Central memory CD8-positive, alpha-beta T cell (primary cell): ENCODE measurements at regions not wholly inside any gene's neighbourhood (a gene's known extent, or its start where the extent isn't known, plus 50 kb on each side); places are given as distances from the start of the nearest gene placed in this dataset.

Experiments used
- ATAC-seq: fragments of 150-1000 bp; cut with Tn5 transposase; replicated peaks from 2 replicates; pipeline ENCODE4 v1.10.0; 2022; ENCODE audit warnings: mild to moderate bottlenecking, moderate FRiP score, moderate number of reproducible peaks; ENCODE audit not compliant: poor library complexity, severe bottlenecking; ENCODE audit errors: extremely low read depth
- DNase-seq, 2 donors: peaks; one replicate each; pipeline ENCODE4 v3.0.0; 2021; ENCODE audit warnings: low spot score in 2 of 2
- H3K27ac Mint-ChIP-seq: one replicate; pipeline ENCODE4 v1.8.0; 2022; ENCODE audit warnings: low read depth, mild to moderate bottlenecking, moderate library complexity, mixed read lengths
- H3K27me3 Mint-ChIP-seq: one replicate; pipeline ENCODE4 v1.8.0; 2022; ENCODE audit warnings: mixed read lengths
- H3K36me3 Mint-ChIP-seq: one replicate; pipeline ENCODE4 v1.8.0; 2022; ENCODE audit warnings: mild to moderate bottlenecking, moderate library complexity, mixed read lengths; ENCODE audit not compliant: insufficient read depth
- H3K4me1 Mint-ChIP-seq: one replicate; pipeline ENCODE4 v1.8.0; 2022; ENCODE audit warnings: mixed read lengths
- H3K4me3 Mint-ChIP-seq: one replicate; pipeline ENCODE4 v1.8.0; 2022; ENCODE audit warnings: mild to moderate bottlenecking, moderate library complexity, mixed read lengths
- H3K9me3 Mint-ChIP-seq: one replicate; pipeline ENCODE4 v1.8.0; 2022; ENCODE audit warnings: mixed read lengths

GRCh38 chr9:26326563-26326962 is 566.0 kb downstream of the CAAP1 start:
- Mint-ChIP-seq H3K4me1 (no peaks in the 10 kb centered on the region), H3K9me3 (peaks cover 17% of the 10 kb centered on the region), H3K36me3 (peaks cover 3% of the 10 kb centered on the region), H3K27me3 (no peaks in the 10 kb centered on the region), H3K4me3 (no peak overlapping the region), H3K27ac (no peak overlapping the region)
- ATAC-seq: no peak
- no peak for DNase-seq

- Mint-ChIP-seq H3K27me3 (no peaks in the 10 kb centered on the region), H3K4me1 (no peaks in the 10 kb centered on the region), H3K9me3 (peaks cover 18% of the 10 kb centered on the region), H3K27ac (no peak overlapping the region), H3K36me3 (no peaks in the 10 kb centered on the region), H3K4me3 (no peak overlapping the region)
- DNase-seq (no peak), ATAC-seq (no peak)
These were observed 567.2 kb downstream of the CAAP1 start for GRCh38 chr9:26325444-26325829.

- Mint-ChIP-seq H3K36me3 (no peaks in the 10 kb centered on the region), H3K27me3 (no peaks in the 10 kb centered on the region), H3K9me3 (peaks cover 18% of the 10 kb centered on the region), H3K4me3 (no peak overlapping the region), H3K4me1 (no peaks in the 10 kb centered on the region), H3K27ac (no peak overlapping the region)
- no peak for ATAC-seq
- no peak for DNase-seq
These were observed 567.7 kb downstream of the CAAP1 start for GRCh38 chr9:26324786-26325443.

GRCh38 chr9:26321935-26322334 is 570.7 kb downstream of the CAAP1 start:
- Mint-ChIP-seq H3K4me1 (no peaks in the 10 kb centered on the region), H3K27me3 (no peaks in the 10 kb centered on the region), H3K4me3 (no peak overlapping the region), H3K36me3 (no peaks in the 10 kb centered on the region), H3K27ac (no peak overlapping the region), H3K9me3 (peaks cover 24% of the 10 kb centered on the region)
- ATAC-seq: no peak
- no peak for DNase-seq

GRCh38 chr9:26319859-26320258 is 572.7 kb downstream of the CAAP1 start:
- no peaks in the 10 kb centered on the region for H3K4me1 Mint-ChIP-seq
- no peak overlapping the region for H3K27ac Mint-ChIP-seq
- no peaks in the 10 kb centered on the region for H3K36me3 Mint-ChIP-seq
- H3K9me3 Mint-ChIP-seq: peaks cover 26% of the 10 kb centered on the region
- H3K27me3 Mint-ChIP-seq: no peaks in the 10 kb centered on the region
- H3K4me3 Mint-ChIP-seq: no peak overlapping the region
- ATAC-seq: no peak
- no peak for DNase-seq

GRCh38 chr9:26313108-26313507 is 579.5 kb downstream of the CAAP1 start:
- ATAC-seq: no peak
- Mint-ChIP-seq H3K4me3 (no peak overlapping the region), H3K9me3 (peaks cover 18% of the 10 kb centered on the region), H3K27me3 (no peaks in the 10 kb centered on the region), H3K27ac (no peak overlapping the region), H3K4me1 (no peaks in the 10 kb centered on the region), H3K36me3 (no peaks in the 10 kb centered on the region)
- DNase-seq: no peak

GRCh38 chr9:26311463-26311995 is 581.1 kb downstream of the CAAP1 start:
- Mint-ChIP-seq H3K4me1 (no peaks in the 10 kb centered on the region), H3K36me3 (no peaks in the 10 kb centered on the region), H3K4me3 (no peak overlapping the region), H3K27ac (no peak overlapping the region), H3K9me3 (peaks cover 29% of the 10 kb centered on the region), H3K27me3 (no peaks in the 10 kb centered on the region)
- DNase-seq (no peak), ATAC-seq (no peak)

- no peak for ATAC-seq
- peaks cover 26% of the 10 kb centered on the region for H3K9me3 Mint-ChIP-seq
- DNase-seq: no peak
- no peaks in the 10 kb centered on the region for H3K27me3 Mint-ChIP-seq
- no peaks in the 10 kb centered on the region for H3K4me1 Mint-ChIP-seq
- H3K4me3 Mint-ChIP-seq: no peak overlapping the region
- H3K36me3 Mint-ChIP-seq: no peaks in the 10 kb centered on the region
- H3K27ac Mint-ChIP-seq: no peak overlapping the region
These were observed 582.3 kb downstream of the CAAP1 start for GRCh38 chr9:26310294-26310693.

GRCh38 chr9:26308328-26308727 is 584.3 kb downstream of the CAAP1 start:
- no peaks in the 10 kb centered on the region for H3K36me3 Mint-ChIP-seq
- H3K4me1 Mint-ChIP-seq: no peaks in the 10 kb centered on the region
- DNase-seq: no peak
- no peak overlapping the region for H3K27ac Mint-ChIP-seq
- peaks cover 24% of the 10 kb centered on the region for H3K9me3 Mint-ChIP-seq
- no peak for ATAC-seq
- H3K27me3 Mint-ChIP-seq: no peaks in the 10 kb centered on the region
- H3K4me3 Mint-ChIP-seq: no peak overlapping the region

- H3K27ac Mint-ChIP-seq: no peak overlapping the region
- H3K9me3 Mint-ChIP-seq: peaks cover 10% of the 10 kb centered on the region
- no peak overlapping the region for H3K4me3 Mint-ChIP-seq
- ATAC-seq: no peak
- H3K36me3 Mint-ChIP-seq: no peaks in the 10 kb centered on the region
- H3K27me3 Mint-ChIP-seq: no peaks in the 10 kb centered on the region
- H3K4me1 Mint-ChIP-seq: no peaks in the 10 kb centered on the region
- no peak for DNase-seq
These were observed 590.9 kb downstream of the CAAP1 start for GRCh38 chr9:26301659-26302058.

GRCh38 chr9:26301046-26301445 is 591.6 kb downstream of the CAAP1 start:
- Mint-ChIP-seq H3K27ac (no peak overlapping the region), H3K27me3 (no peaks in the 10 kb centered on the region), H3K9me3 (peaks cover 6% of the 10 kb centered on the region), H3K4me1 (no peaks in the 10 kb centered on the region), H3K36me3 (no peaks in the 10 kb centered on the region), H3K4me3 (no peak overlapping the region)
- DNase-seq (no peak), ATAC-seq (no peak)

GRCh38 chr9:26296910-26297572 is 595.6 kb downstream of the CAAP1 start:
- DNase-seq (no peak), ATAC-seq (no peak)
- H3K9me3 Mint-ChIP-seq: peaks cover 6% of the 10 kb centered on the region
- H3K4me1 Mint-ChIP-seq: no peaks in the 10 kb centered on the region
- no peaks in the 10 kb centered on the region for H3K27me3 Mint-ChIP-seq
- H3K27ac Mint-ChIP-seq: no peak overlapping the region
- no peak overlapping the region for H3K4me3 Mint-ChIP-seq
- no peaks in the 10 kb centered on the region for H3K36me3 Mint-ChIP-seq

- H3K27me3 Mint-ChIP-seq: no peaks in the 10 kb centered on the region
- H3K4me3 Mint-ChIP-seq: no peak overlapping the region
- DNase-seq (no peak), ATAC-seq (no peak)
- H3K4me1 Mint-ChIP-seq: no peaks in the 10 kb centered on the region
- H3K9me3 Mint-ChIP-seq: peaks cover 21% of the 10 kb centered on the region
- no peak overlapping the region for H3K27ac Mint-ChIP-seq
- H3K36me3 Mint-ChIP-seq: no peaks in the 10 kb centered on the region
These were observed 599.7 kb downstream of the CAAP1 start for GRCh38 chr9:26292943-26293342.
